ENCODE measurements at regions not wholly inside any gene's neighbourhood (a gene's known extent, or its start where the extent isn't known, plus 50 kb on each side); places are given as distances from the start of the nearest gene placed in this dataset.
"Not testable (repeated sequence)": the region's sequence is repeated elsewhere in the genome, so short reads cannot be mapped to it uniquely, and the experiment has no call there.

DNA sequence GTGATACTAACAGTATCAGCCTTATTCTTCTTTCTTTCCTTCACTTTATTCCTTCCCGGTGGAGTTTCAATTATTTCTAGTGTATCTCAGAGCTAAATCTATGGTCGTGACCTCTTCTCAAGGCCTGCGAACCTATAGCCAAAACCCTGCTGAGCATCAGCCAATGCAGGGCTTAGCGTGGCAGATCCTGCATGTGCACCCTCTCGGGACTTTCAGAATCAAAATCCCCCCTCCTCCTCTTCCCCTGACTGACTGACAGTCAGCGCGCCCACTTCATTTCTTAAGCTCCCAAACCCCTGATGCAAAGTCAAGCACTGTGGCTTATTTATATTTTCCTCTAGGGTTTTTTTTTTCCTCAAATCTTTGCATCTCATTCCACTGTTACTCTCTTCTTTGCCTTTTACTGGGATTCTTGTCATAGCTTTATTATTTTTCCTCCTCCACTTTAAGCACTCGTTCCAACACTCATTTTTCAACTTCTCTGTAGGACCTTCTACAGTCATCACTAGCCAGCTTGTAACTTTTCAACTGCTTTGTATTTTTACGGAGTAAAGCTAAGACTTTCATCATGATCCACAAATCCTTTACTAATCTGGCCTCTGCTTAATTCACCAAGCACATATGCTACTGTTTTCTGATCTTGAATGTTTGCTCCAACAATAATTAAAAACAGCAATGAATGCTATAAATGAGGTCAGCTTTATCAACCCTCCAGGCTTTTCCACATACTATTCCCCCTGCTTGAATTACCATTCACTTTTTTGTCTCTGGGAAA lies 896.5 kb upstream of the PIK3C3 start:
- H3K4me2 ChIP-seq = no peak overlapping the region
- H3K27ac ChIP-seq = no peak overlapping the region
- TF ChIP-seq CTCF (conservative IDR thresholded peaks at IDR 0.05; ENCODE audit: low read depth, low read length) = no peak
- no peak overlapping the region for H2AFZ ChIP-seq (ENCODE audit: low read depth)
- H4K20me1 ChIP-seq (ENCODE audit: insufficient read depth) = no peaks in the 10 kb centered on the region
- no peaks in the 10 kb centered on the region for H3K27me3 ChIP-seq (ENCODE audit: insufficient read depth, low read depth)
- H3K9ac ChIP-seq = no peak overlapping the region
- no peak overlapping the region for H3K4me3 ChIP-seq (IDR thresholded peaks at IDR 0.05; ENCODE audit: insufficient read depth, low read depth, low read length)
- no peaks in the 10 kb centered on the region for H3K79me2 ChIP-seq (ENCODE audit: insufficient read depth, low read depth)
- H3K36me3 ChIP-seq (ENCODE audit: insufficient read depth) = no peaks in the 10 kb centered on the region
- no peaks in the 10 kb centered on the region for H3K4me1 ChIP-seq (ENCODE audit: low read depth, poor library complexity, severe bottlenecking)

DNA sequence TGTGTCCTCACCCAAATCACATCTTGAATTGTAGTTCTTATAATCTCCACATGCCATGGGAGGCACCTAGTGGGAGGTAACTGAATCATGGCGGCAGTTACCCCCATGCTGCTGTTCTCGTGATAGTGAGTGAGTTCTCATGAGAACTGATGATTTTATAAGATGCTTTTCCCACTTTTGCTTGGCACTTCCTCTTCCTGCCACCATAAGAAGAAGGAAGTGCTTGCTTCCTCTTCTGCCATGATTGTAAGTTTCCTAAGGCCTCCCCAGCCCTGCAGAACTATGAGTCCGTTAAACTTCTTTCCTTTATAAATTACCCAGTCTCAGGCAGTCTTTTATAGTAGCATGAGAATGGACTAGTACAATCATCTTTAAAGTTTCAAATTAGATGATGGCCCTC lies 902.4 kb upstream of the PIK3C3 start:
- no peak for TF ChIP-seq CTCF (conservative IDR thresholded peaks at IDR 0.05; ENCODE audit: low read depth, low read length)
- H4K20me1 ChIP-seq (ENCODE audit: insufficient read depth) = no peaks in the 10 kb centered on the region

GRCh38 chr18:41046250-41046649 lies 908.8 kb upstream of the PIK3C3 start:
- H3K4me2 ChIP-seq; H4K20me1 ChIP-seq (ENCODE audit: insufficient read depth); H3K27ac ChIP-seq; H3K27me3 ChIP-seq (ENCODE audit: insufficient read depth, low read depth); H3K4me3 ChIP-seq (IDR thresholded peaks at IDR 0.05; ENCODE audit: insufficient read depth, low read depth, low read length); H2AFZ ChIP-seq (ENCODE audit: low read depth); H3K36me3 ChIP-seq (ENCODE audit: insufficient read depth); H3K9ac ChIP-seq; H3K79me2 ChIP-seq (ENCODE audit: insufficient read depth, low read depth); H3K4me1 ChIP-seq (ENCODE audit: low read depth, poor library complexity, severe bottlenecking): not testable (repeated sequence)

More for the DNA sequence above, 902.4 kb upstream of the PIK3C3 start:
- Histone ChIP-seq H3K9ac (no peak overlapping the region), H3K36me3 (ENCODE audit: insufficient read depth) (no peaks in the 10 kb centered on the region), H3K27ac (no peak overlapping the region), H3K79me2 (ENCODE audit: insufficient read depth, low read depth) (no peaks in the 10 kb centered on the region), H3K4me2 (no peak overlapping the region), H3K4me1 (ENCODE audit: low read depth, poor library complexity, severe bottlenecking) (no peaks in the 10 kb centered on the region), H3K4me3 (IDR thresholded peaks at IDR 0.05; ENCODE audit: insufficient read depth, low read depth, low read length) (no peak overlapping the region), H3K27me3 (ENCODE audit: insufficient read depth, low read depth) (no peaks in the 10 kb centered on the region), H2AFZ (ENCODE audit: low read depth) (no peak overlapping the region)

DNA sequence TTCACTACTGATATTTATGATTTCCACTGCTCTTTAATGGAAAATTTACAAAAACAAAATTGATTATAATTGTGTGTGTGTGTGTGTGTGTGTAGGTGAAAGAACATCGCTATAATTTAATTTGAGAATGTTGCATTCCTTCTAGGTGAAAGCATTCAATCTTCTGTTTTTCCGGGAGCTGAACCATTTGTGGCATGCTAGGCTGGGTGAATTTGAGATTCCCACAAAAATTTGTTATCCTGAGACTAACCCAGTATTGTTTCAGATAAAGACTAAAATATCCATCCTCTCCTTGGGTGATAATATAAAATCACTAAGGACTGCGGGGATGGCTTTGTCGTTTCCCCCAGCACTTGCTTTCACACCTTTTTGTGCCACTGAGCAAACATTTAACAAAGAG lies 911.2 kb upstream of the PIK3C3 start:
- TF ChIP-seq CTCF (conservative IDR thresholded peaks at IDR 0.05; ENCODE audit: low read depth, low read length) = no peak
- H3K4me3 ChIP-seq (IDR thresholded peaks at IDR 0.05; ENCODE audit: insufficient read depth, low read depth, low read length) = no peak overlapping the region
- H3K9ac ChIP-seq = no peak overlapping the region
- H3K27me3 ChIP-seq (ENCODE audit: insufficient read depth, low read depth) = no peaks in the 10 kb centered on the region
- no peak overlapping the region for H2AFZ ChIP-seq (ENCODE audit: low read depth)
- no peak overlapping the region for H3K27ac ChIP-seq
- H3K79me2 ChIP-seq (ENCODE audit: insufficient read depth, low read depth) = no peaks in the 10 kb centered on the region
- H3K36me3 ChIP-seq (ENCODE audit: insufficient read depth) = no peaks in the 10 kb centered on the region
- no peaks in the 10 kb centered on the region for H4K20me1 ChIP-seq (ENCODE audit: insufficient read depth)
- H3K4me1 ChIP-seq (ENCODE audit: low read depth, poor library complexity, severe bottlenecking) = no peaks in the 10 kb centered on the region
- H3K4me2 ChIP-seq = no peak overlapping the region

DNA sequence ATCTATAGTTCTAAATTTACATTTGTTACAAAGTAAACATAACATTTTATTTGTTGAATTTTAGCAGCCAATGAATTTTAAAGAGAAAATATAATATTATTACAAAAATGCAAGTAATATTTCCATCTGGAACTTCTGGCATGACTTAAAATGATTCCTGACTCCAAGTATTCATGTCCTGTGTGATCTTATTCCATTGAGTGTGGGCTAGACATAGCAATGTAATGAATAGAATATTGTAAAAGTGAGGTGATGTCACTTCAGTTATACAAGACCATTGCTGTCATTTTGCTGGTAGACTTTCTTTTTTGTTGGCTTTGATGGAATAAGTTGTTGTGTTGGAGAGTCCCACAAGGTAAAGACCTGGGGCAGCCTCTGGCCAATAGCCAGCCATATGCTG lies 912.2 kb upstream of the PIK3C3 start:
- no peak overlapping the region for H3K4me3 ChIP-seq (IDR thresholded peaks at IDR 0.05; ENCODE audit: insufficient read depth, low read depth, low read length)
- no peak overlapping the region for H3K27ac ChIP-seq
- no peaks in the 10 kb centered on the region for H3K79me2 ChIP-seq (ENCODE audit: insufficient read depth, low read depth)
- no peak overlapping the region for H3K4me2 ChIP-seq
- H3K27me3 ChIP-seq (ENCODE audit: insufficient read depth, low read depth) = no peaks in the 10 kb centered on the region
- no peaks in the 10 kb centered on the region for H4K20me1 ChIP-seq (ENCODE audit: insufficient read depth)
- no peaks in the 10 kb centered on the region for H3K4me1 ChIP-seq (ENCODE audit: low read depth, poor library complexity, severe bottlenecking)
- no peaks in the 10 kb centered on the region for H3K36me3 ChIP-seq (ENCODE audit: insufficient read depth)
- no peak overlapping the region for H2AFZ ChIP-seq (ENCODE audit: low read depth)
- no peak for TF ChIP-seq CTCF (conservative IDR thresholded peaks at IDR 0.05; ENCODE audit: low read depth, low read length)
- H3K9ac ChIP-seq = no peak overlapping the region
